HL-60 (cell line): ENCODE measurements at regions not wholly inside any gene's neighbourhood (a gene's known extent, or its start where the extent isn't known, plus 50 kb on each side); places are given as distances from the start of the nearest gene placed in this dataset.

Experiments used
- DNase-seq, 2 experiments: peaks; one replicate each; pipeline ENCODE4 v3.0.0-alpha.2; 2010 to 2020; ENCODE audit warnings: low read depth in 1 of 2, low spot score in 1 of 2
- H3K27ac ChIP-seq: fragments of 250-450 bp; sonication (Bioruptor Pico); replicated peaks from 2 replicates; pipeline ENCODE4 v1.5.1; 2020; ENCODE audit warnings: mild to moderate bottlenecking, moderate library complexity
- H3K27me3 ChIP-seq: fragments of 250-450 bp; sonication (Bioruptor Pico); 2 replicates; pipeline ENCODE4 v1.5.1; 2021; ENCODE audit warnings: mild to moderate bottlenecking, moderate library complexity; ENCODE audit not compliant: insufficient read depth, poor library complexity, severe bottlenecking
- H3K4me3 ChIP-seq: replicated peaks from 2 replicates; pipeline ENCODE4 v1.5.1; 2011; ENCODE audit warnings: mild to moderate bottlenecking, control low read depth, low read length; ENCODE audit not compliant: insufficient read depth
- GABPA ChIP-seq: IDR thresholded peaks from 2 replicates; pipeline ENCODE4 v1.6.1; 2012; ENCODE audit warnings: low read depth
- POLR2AphosphoS5 ChIP-seq: IDR thresholded peaks from 2 replicates; pipeline ENCODE4 v1.6.1; 2012; ENCODE audit warnings: low read depth
- SPI1 ChIP-seq: IDR thresholded peaks from 2 replicates; pipeline ENCODE4 v1.6.1; 2012; ENCODE audit warnings: low read depth, mild to moderate bottlenecking, borderline replicate concordance
- TF ChIP-seq, protein P1 (sequence below): IDR thresholded peaks from one replicate; pipeline ENCODE4 v1.5.1; 2011; ENCODE audit warnings: low read length, control low read depth, inconsistent platforms; ENCODE audit not compliant: insufficient read depth
- TF ChIP-seq, protein P2 (sequence below): IDR thresholded peaks from 2 replicates; pipeline ENCODE4 v1.6.1; 2012; ENCODE audit warnings: low read depth; ENCODE audit not compliant: insufficient replicate concordance

DNA sequence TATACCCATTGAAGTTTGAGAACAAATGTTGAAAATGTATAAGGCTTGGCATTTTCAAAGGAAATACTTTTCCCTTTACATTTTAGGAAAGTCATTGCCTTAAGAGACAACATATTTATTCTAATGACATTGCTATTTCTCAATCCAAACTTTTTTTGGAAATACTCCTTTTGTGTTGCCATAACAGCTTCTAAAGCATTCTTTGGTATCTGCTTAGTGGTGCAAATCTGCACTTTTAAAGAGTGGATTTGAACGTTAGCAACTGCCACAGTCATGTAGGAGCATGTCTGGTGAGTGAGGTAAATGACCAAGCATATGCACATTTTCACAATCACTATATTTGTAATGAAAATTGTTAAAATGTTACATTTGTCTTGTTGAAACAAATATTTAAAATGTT, 124.4 kb upstream of the GORAB start:
- no peak overlapping the region for H3K4me3 ChIP-seq
- TF ChIP-seq, protein P1, sequence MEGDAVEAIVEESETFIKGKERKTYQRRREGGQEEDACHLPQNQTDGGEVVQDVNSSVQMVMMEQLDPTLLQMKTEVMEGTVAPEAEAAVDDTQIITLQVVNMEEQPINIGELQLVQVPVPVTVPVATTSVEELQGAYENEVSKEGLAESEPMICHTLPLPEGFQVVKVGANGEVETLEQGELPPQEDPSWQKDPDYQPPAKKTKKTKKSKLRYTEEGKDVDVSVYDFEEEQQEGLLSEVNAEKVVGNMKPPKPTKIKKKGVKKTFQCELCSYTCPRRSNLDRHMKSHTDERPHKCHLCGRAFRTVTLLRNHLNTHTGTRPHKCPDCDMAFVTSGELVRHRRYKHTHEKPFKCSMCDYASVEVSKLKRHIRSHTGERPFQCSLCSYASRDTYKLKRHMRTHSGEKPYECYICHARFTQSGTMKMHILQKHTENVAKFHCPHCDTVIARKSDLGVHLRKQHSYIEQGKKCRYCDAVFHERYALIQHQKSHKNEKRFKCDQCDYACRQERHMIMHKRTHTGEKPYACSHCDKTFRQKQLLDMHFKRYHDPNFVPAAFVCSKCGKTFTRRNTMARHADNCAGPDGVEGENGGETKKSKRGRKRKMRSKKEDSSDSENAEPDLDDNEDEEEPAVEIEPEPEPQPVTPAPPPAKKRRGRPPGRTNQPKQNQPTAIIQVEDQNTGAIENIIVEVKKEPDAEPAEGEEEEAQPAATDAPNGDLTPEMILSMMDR, result no peak
- no peak for TF ChIP-seq POLR2AphosphoS5
- TF ChIP-seq, protein P2, sequence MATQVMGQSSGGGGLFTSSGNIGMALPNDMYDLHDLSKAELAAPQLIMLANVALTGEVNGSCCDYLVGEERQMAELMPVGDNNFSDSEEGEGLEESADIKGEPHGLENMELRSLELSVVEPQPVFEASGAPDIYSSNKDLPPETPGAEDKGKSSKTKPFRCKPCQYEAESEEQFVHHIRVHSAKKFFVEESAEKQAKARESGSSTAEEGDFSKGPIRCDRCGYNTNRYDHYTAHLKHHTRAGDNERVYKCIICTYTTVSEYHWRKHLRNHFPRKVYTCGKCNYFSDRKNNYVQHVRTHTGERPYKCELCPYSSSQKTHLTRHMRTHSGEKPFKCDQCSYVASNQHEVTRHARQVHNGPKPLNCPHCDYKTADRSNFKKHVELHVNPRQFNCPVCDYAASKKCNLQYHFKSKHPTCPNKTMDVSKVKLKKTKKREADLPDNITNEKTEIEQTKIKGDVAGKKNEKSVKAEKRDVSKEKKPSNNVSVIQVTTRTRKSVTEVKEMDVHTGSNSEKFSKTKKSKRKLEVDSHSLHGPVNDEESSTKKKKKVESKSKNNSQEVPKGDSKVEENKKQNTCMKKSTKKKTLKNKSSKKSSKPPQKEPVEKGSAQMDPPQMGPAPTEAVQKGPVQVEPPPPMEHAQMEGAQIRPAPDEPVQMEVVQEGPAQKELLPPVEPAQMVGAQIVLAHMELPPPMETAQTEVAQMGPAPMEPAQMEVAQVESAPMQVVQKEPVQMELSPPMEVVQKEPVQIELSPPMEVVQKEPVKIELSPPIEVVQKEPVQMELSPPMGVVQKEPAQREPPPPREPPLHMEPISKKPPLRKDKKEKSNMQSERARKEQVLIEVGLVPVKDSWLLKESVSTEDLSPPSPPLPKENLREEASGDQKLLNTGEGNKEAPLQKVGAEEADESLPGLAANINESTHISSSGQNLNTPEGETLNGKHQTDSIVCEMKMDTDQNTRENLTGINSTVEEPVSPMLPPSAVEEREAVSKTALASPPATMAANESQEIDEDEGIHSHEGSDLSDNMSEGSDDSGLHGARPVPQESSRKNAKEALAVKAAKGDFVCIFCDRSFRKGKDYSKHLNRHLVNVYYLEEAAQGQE, result no peak
- TF ChIP-seq SPI1, result no peak
- no peak for TF ChIP-seq GABPA
- H3K27ac ChIP-seq, result no peak overlapping the region

DNA sequence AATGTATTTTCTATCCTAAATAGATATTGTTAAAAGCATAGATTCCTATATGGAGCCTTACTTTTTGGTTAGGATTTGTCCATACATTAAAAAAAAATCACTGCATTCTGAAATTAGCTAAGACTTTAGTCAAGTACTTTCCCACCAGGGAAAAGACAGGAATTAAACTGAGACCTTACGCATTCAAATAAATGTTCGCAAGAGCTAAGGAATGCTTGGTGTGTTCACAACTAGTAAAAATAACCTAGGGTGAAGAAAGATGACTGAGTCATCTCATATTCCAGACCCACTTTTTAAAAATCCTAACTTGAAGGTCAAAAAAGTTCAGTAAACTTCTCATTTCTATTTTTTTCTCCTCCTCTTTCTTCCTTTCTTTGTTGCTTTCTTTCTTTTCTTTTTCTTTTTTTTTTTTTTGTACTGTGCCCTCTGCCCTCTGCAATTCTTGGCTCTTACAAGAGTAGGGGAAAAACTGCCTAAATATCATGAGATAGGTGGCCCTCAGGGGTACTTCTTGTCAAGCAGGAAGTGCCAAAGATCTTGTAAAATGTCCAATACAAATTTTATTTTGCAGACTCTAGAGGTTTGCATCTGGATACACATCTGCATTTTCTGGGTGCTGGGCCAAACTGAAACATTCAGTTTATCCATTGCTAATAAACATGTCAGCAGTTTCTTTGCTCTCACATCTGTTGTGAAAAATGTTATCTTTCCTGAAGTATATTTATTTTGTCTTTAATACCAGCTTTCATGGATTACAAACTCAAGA, 121.4 kb upstream of the GORAB start:
- no peak overlapping the region for H3K27ac ChIP-seq
- no peak for DNase-seq

More for the DNA sequence above, 124.4 kb upstream of the GORAB start:
- DNase-seq, result no peak
- no peaks in the 10 kb centered on the region for H3K27me3 ChIP-seq

DNA sequence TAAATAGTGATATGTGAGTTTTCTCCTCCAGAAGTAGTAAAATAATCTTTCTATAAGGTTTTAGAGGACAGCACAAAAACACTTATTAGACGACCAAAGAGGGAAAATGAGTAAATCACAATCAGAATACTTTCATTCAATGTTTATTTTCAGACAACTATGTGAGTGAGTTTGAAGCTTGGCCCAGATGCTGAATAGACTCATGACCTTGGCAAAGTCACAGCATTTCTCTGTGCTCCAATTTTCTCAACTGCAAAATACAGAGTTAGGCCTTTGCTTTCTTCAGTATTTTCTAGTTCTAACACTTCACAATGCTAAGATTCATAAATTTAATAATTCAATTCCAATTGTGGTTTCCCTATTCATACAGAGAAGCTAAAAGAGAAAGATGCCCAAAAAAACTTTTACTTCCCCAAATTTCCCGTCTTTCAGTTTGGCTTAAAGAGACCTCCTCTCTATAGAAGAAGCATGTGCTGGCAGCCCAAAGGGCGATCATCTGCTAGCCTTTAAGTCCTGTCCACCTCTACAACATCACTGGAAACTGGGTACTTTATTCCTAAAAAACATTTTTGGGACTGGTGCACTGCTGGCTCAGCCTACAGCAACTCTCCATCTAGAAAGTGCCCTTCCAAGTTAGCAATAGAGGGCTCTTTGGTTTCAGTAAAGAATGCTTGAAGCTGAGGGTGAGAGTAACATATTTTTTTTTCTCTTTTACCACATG, 116.8 kb upstream of the GORAB start:
- no peak for DNase-seq
- no peak overlapping the region for H3K4me3 ChIP-seq
- TF ChIP-seq POLR2AphosphoS5, result no peak
- TF ChIP-seq, protein P1, result no peak
- TF ChIP-seq SPI1, result no peak
- no peak for TF ChIP-seq GABPA
- TF ChIP-seq, protein P2, result no peak
- no peaks in the 10 kb centered on the region for H3K27me3 ChIP-seq
- no peak overlapping the region for H3K27ac ChIP-seq

More for the DNA sequence above, 121.4 kb upstream of the GORAB start:
- H3K4me3 ChIP-seq, result no peak overlapping the region
- TF ChIP-seq, protein P1, result no peak
- TF ChIP-seq POLR2AphosphoS5, result no peak
- TF ChIP-seq, protein P2, result no peak
- no peak for TF ChIP-seq GABPA
- H3K27me3 ChIP-seq, result no peaks in the 10 kb centered on the region
